ENCODE measurements at regions not wholly inside any gene's neighbourhood (a gene's known extent, or its start where the extent isn't known, plus 50 kb on each side); places are given as distances from the start of the nearest gene placed in this dataset.

DNA sequence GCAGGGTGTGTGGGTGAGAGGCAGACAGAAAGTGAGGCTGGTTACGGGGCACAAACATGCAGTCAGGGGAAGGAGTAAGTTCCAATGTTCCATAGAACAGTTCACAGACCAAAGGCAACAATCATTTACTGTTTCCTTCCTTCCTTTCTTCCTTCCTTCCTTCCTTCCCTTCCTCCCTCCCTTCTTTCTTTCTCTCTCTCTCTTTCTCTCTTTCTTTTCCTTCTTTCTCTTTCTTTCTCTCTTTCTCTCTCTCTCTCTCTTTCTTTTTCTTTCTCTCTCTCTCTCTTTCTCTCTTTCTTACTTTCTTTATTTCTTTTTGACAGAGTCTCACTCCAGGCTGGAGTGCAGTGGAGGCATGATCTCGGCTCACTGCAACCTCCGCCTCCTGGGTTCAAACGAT, 125.8 kb upstream of the LPCAT1 start:
- 0 out of 2 replicates have a peak, but pooled peaks cover 3% of the 10 kb centered on the region for H3K4me1 ChIP-seq (ENCODE audit: insufficient read depth, low read length)
- in situ Hi-C loops (cut with HindIII; ENCODE audit: extremely low pct_ligation_motif_present, low pct_unique_long_range_greater_than_20kb) = loop anchor here (10.0 to 25.0 kb wide), 3 partner anchors 137 to 475 kb away; partner anchors contain the start of gene LPCAT1
- H2AFZ ChIP-seq (ENCODE audit: low read length) = no peak overlapping the region
- POLR2A ChIA-PET = no interaction called here
- no peak for DNase-seq (ENCODE audit: low spot score)
- H3K9ac ChIP-seq (ENCODE audit: insufficient read depth, low read depth, low read length) = no peak overlapping the region
- 28% methylated on average over 4 of the region's 4 CpGs for WGBS (ENCODE audit: low lambda C conversion rate)
- H3K9me3 ChIP-seq (ENCODE audit: low read length) = no peaks in the 10 kb centered on the region
- no peak overlapping the region for H3K4me2 ChIP-seq (ENCODE audit: low read depth, low read length)
- no peak overlapping the region for H3K4me3 ChIP-seq (replicated peaks in 1 of 3; ENCODE audit: insufficient read depth in 1 of 3, low read depth in 2 of 3, low read length in 3 of 3)
- no peaks in the 10 kb centered on the region for H3K79me2 ChIP-seq (ENCODE audit: insufficient read depth, low read length)
- BruUV-seq (replicated peaks) = no TSS peak
- ATAC-seq = no peak
- H3K27ac ChIP-seq (ENCODE audit: extremely low read length, insufficient read depth, low read length) = no peak overlapping the region
- CTCF ChIA-PET (ENCODE audit: low intra/inter-chr PET ratio, low total read pairs) = no interaction called here
- TF ChIP-seq ZNF703 (CRISPR knock-in tag; IDR thresholded peaks at IDR 0.05; ENCODE audit: borderline replicate concordance) = no peak
- no peak for TF ChIP-seq EED (CRISPR knock-in tag; IDR thresholded peaks at IDR 0.05)
- TF ChIP-seq, protein P1, sequence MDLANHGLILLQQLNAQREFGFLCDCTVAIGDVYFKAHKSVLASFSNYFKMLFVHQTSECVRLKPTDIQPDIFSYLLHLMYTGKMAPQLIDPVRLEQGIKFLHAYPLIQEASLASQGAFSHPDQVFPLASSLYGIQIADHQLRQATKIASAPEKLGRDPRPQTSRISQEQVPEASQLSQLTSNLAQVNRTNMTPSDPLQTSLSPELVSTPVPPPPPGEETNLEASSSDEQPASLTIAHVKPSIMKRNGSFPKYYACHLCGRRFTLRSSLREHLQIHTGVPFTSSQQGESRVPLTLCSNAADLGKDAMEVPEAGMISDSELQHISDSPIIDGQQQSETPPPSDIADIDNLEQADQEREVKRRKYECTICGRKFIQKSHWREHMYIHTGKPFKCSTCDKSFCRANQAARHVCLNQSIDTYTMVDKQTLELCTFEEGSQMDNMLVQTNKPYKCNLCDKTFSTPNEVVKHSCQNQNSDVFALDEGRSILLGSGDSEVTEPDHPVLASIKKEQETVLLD (CRISPR knock-in tag; IDR thresholded peaks at IDR 0.05; ENCODE audit: low read depth) = no peak
- no peak for TF ChIP-seq SMARCC2 (IDR thresholded peaks at IDR 0.05)
- TF ChIP-seq, protein P2, sequence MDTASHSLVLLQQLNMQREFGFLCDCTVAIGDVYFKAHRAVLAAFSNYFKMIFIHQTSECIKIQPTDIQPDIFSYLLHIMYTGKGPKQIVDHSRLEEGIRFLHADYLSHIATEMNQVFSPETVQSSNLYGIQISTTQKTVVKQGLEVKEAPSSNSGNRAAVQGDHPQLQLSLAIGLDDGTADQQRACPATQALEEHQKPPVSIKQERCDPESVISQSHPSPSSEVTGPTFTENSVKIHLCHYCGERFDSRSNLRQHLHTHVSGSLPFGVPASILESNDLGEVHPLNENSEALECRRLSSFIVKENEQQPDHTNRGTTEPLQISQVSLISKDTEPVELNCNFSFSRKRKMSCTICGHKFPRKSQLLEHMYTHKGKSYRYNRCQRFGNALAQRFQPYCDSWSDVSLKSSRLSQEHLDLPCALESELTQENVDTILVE (CRISPR knock-in tag; IDR thresholded peaks at IDR 0.05) = no peak
- no peak for TF ChIP-seq CCDC6 (CRISPR knock-in tag; IDR thresholded peaks at IDR 0.05)
- no peak for TF ChIP-seq FOSL1 (CRISPR knock-in tag; IDR thresholded peaks at IDR 0.05; ENCODE audit: borderline replicate concordance)
- TF ChIP-seq ZSCAN20 (CRISPR knock-in tag; IDR thresholded peaks at IDR 0.05; ENCODE audit: borderline replicate concordance) = no peak
- TF ChIP-seq CBFB (CRISPR knock-in tag; IDR thresholded peaks at IDR 0.05) = no peak
- no peak for TF ChIP-seq SNAPC2 (CRISPR knock-in tag; IDR thresholded peaks at IDR 0.05)
- TF ChIP-seq PPARG (CRISPR knock-in tag; conservative IDR thresholded peaks at IDR 0.05) = no peak
- TF ChIP-seq, protein P3, sequence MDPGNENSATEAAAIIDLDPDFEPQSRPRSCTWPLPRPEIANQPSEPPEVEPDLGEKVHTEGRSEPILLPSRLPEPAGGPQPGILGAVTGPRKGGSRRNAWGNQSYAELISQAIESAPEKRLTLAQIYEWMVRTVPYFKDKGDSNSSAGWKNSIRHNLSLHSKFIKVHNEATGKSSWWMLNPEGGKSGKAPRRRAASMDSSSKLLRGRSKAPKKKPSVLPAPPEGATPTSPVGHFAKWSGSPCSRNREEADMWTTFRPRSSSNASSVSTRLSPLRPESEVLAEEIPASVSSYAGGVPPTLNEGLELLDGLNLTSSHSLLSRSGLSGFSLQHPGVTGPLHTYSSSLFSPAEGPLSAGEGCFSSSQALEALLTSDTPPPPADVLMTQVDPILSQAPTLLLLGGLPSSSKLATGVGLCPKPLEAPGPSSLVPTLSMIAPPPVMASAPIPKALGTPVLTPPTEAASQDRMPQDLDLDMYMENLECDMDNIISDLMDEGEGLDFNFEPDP (CRISPR knock-in tag; conservative IDR thresholded peaks at IDR 0.05) = no peak
- no peak for TF ChIP-seq POLR2AphosphoS5 (IDR thresholded peaks at IDR 0.05; ENCODE audit: low read depth, low read length)
- TF ChIP-seq TBX2 (CRISPR knock-in tag; IDR thresholded peaks at IDR 0.05; ENCODE audit: borderline replicate concordance) = no peak
- FAIRE-seq = no peak
- peaks cover 5 to 34% of the 10 kb centered on the region in 2 experiments for H3K27me3 ChIP-seq (ENCODE audit: control insufficient read depth in 1 of 2, insufficient read depth in 2 of 2, low read length in 2 of 2)
- intact Hi-C loops (cut with micrococcal nuclease; ENCODE audit: unreplicated experiment) = loop anchor here (10.0 kb wide), 1 partner anchor 445 kb away; the partner anchor contains the start of gene SLC6A19
- no peaks in the 10 kb centered on the region for H3K36me3 ChIP-seq (replicated peaks in 1 of 2; ENCODE audit: control insufficient read depth in 1 of 2, insufficient read depth in 2 of 2, low read length in 2 of 2)
- no peaks in the 10 kb centered on the region for H4K20me1 ChIP-seq (ENCODE audit: insufficient read depth, low read length)

Data from HepG2 (cell line).